NOMO-1 treated with DMSO at 0.1 percent for 48 hours (cell line): ENCODE measurements at regions not wholly inside any gene's neighbourhood (a gene's known extent, or its start where the extent isn't known, plus 50 kb on each side); places are given as distances from the start of the nearest gene placed in this dataset.

ENCODE experiments used
- DNase-seq: peaks from one replicate; lab custom pipeline; 2025; ENCODE audit not compliant: unreplicated experiment; lab: John Stamatoyannopoulos, UW

GRCh38 chr18:41466436-41467160, 488.4 kb upstream of the PIK3C3 start:
- no peak for DNase-seq

GRCh38 chr18:41465386-41465785, 489.6 kb upstream of the PIK3C3 start:
- no peak for DNase-seq

- no peak for DNase-seq
Measured at GRCh38 chr18:41464278-41464677, 490.8 kb upstream of the PIK3C3 start.

- no peak for DNase-seq
Measured at GRCh38 chr18:41462946-41463345, 492.1 kb upstream of the PIK3C3 start.

- no peak for DNase-seq
Measured at GRCh38 chr18:41461114-41461513, 493.9 kb upstream of the PIK3C3 start.

- DNase-seq: no peak
Measured at GRCh38 chr18:41459656-41460055, 495.4 kb upstream of the PIK3C3 start.

- DNase-seq: no peak
Measured at GRCh38 chr18:41458376-41458775, 496.7 kb upstream of the PIK3C3 start.

GRCh38 chr18:41457765-41458326, 497.2 kb upstream of the PIK3C3 start:
- no peak for DNase-seq

- no peak for DNase-seq
Measured at GRCh38 chr18:41456831-41457230, 498.2 kb upstream of the PIK3C3 start.

GRCh38 chr18:41449612-41450011, 505.4 kb upstream of the PIK3C3 start:
- DNase-seq: no peak

- no peak for DNase-seq
Measured at GRCh38 chr18:41444943-41445342, 510.1 kb upstream of the PIK3C3 start.

- no peak for DNase-seq
Measured at GRCh38 chr18:41436772-41437171, 518.3 kb upstream of the PIK3C3 start.

GRCh38 chr18:41418598-41418997, 536.4 kb upstream of the PIK3C3 start:
- DNase-seq: no peak

- no peak for DNase-seq
Measured at GRCh38 chr18:41416044-41416443, 539.0 kb upstream of the PIK3C3 start.

- DNase-seq: no peak
Measured at GRCh38 chr18:41410006-41410405, 545.0 kb upstream of the PIK3C3 start.

GRCh38 chr18:41406834-41407233, 548.2 kb upstream of the PIK3C3 start:
- no peak for DNase-seq

GRCh38 chr18:41396861-41397260, 558.2 kb upstream of the PIK3C3 start:
- DNase-seq: no peak

GRCh38 chr18:41396211-41396610, 558.8 kb upstream of the PIK3C3 start:
- no peak for DNase-seq

- no peak for DNase-seq
Measured at GRCh38 chr18:41395695-41396094, 559.3 kb upstream of the PIK3C3 start.

- DNase-seq: peak; percentile 43
Measured at GRCh38 chr18:41391616-41392595, 563.1 kb upstream of the PIK3C3 start.

- no peak for DNase-seq
Measured at GRCh38 chr18:41390309-41390708, 564.7 kb upstream of the PIK3C3 start.

- DNase-seq: no peak
Measured at GRCh38 chr18:41378598-41378997, 576.4 kb upstream of the PIK3C3 start.
